ENCODE measurements at regions not wholly inside any gene's neighbourhood (a gene's known extent, or its start where the extent isn't known, plus 50 kb on each side); places are given as distances from the start of the nearest gene placed in this dataset.

DNA sequence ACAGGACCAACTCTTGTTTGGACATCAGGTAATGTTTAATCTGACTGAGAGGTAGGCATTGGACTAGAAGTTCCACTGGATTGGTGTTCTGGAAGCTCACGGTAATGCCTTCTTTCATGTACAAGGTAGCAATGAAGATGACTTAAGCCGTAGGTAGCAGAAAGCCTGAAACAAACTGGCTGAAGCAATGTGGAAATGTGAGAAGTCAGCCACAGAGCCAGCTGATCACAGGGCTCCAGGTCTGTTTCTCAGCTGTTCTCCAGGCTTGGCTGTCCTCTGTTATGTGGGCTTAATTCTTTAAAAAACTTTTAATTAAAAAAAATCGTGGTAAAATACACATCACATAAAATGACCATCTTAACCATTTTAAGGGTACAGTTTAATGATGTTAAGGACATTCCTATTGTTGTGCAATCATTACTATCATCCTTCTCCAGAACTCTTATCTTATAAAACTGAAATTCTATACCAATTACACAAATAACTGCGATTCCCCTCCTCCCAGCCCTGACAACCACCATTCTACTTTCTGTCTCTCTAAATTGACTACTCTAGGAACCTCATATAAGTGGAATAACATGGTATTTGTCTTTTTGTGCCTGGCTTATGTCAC is 101.4 kb upstream of the ZNF32 start:
- TF ChIP-seq CTCF (conservative IDR thresholded peaks at IDR 0.05 in 1 of 2, IDR thresholded peaks at IDR 0.05 in 1 of 2; ENCODE audit: extremely low read depth in 1 of 2, insufficient read depth in 1 of 2, low read depth in 1 of 2, low read length in 2 of 2) (no peak), EZH2 (IDR thresholded peaks at IDR 0.05; ENCODE audit: borderline replicate concordance, low read length) (no peak)
